ENCODE measurements at regions not wholly inside any gene's neighbourhood (a gene's known extent, or its start where the extent isn't known, plus 50 kb on each side); places are given as distances from the start of the nearest gene placed in this dataset.

GRCh38 chr16:73753931-73754330 is 542.7 kb upstream of the PSMD7 start:
- no peak overlapping the region for H3K27ac ChIP-seq (ENCODE audit: low read depth, low read length)
- no peaks in the 10 kb centered on the region for H3K4me1 ChIP-seq (ENCODE audit: control insufficient read depth, insufficient read depth, low read length)
- H3K9ac ChIP-seq (ENCODE audit: low read length): no peak overlapping the region
- H3K4me3 ChIP-seq (ENCODE audit: low read length): no peak overlapping the region
- H3K36me3 ChIP-seq (ENCODE audit: control insufficient read depth, insufficient read depth, low read length): no peaks in the 10 kb centered on the region
- H3K27me3 ChIP-seq (ENCODE audit: control insufficient read depth, insufficient read depth, low read length): no peaks in the 10 kb centered on the region

- H3K27me3 ChIP-seq (ENCODE audit: control insufficient read depth, insufficient read depth, low read length): no peaks in the 10 kb centered on the region
- no peaks in the 10 kb centered on the region for H3K4me1 ChIP-seq (ENCODE audit: control insufficient read depth, insufficient read depth, low read length)
- no peaks in the 10 kb centered on the region for H3K36me3 ChIP-seq (ENCODE audit: control insufficient read depth, insufficient read depth, low read length)
- no peak overlapping the region for H3K27ac ChIP-seq (ENCODE audit: low read depth, low read length)
- H3K4me3 ChIP-seq (ENCODE audit: low read length): no peak overlapping the region
- no peak overlapping the region for H3K9ac ChIP-seq (ENCODE audit: low read length)
Observed at GRCh38 chr16:73750639-73751038, 546.0 kb upstream of the PSMD7 start.

- H3K27me3 ChIP-seq (ENCODE audit: control insufficient read depth, insufficient read depth, low read length): no peaks in the 10 kb centered on the region
- H3K4me3 ChIP-seq (ENCODE audit: low read length): no peak overlapping the region
- H3K4me1 ChIP-seq (ENCODE audit: control insufficient read depth, insufficient read depth, low read length): no peaks in the 10 kb centered on the region
- no peak overlapping the region for H3K9ac ChIP-seq (ENCODE audit: low read length)
- H3K36me3 ChIP-seq (ENCODE audit: control insufficient read depth, insufficient read depth, low read length): no peaks in the 10 kb centered on the region
- no peak overlapping the region for H3K27ac ChIP-seq (ENCODE audit: low read depth, low read length)
Observed at GRCh38 chr16:73747328-73747727, 549.3 kb upstream of the PSMD7 start.

GRCh38 chr16:73746554-73746953 is 550.1 kb upstream of the PSMD7 start:
- H3K36me3 ChIP-seq (ENCODE audit: control insufficient read depth, insufficient read depth, low read length): no peaks in the 10 kb centered on the region
- no peak overlapping the region for H3K27ac ChIP-seq (ENCODE audit: low read depth, low read length)
- no peaks in the 10 kb centered on the region for H3K27me3 ChIP-seq (ENCODE audit: control insufficient read depth, insufficient read depth, low read length)
- no peak overlapping the region for H3K9ac ChIP-seq (ENCODE audit: low read length)
- H3K4me3 ChIP-seq (ENCODE audit: low read length): no peak overlapping the region
- H3K4me1 ChIP-seq (ENCODE audit: control insufficient read depth, insufficient read depth, low read length): no peaks in the 10 kb centered on the region

GRCh38 chr16:73743665-73744496 is 552.7 kb upstream of the PSMD7 start:
- no peak overlapping the region for H3K27ac ChIP-seq (ENCODE audit: low read depth, low read length)
- no peaks in the 10 kb centered on the region for H3K27me3 ChIP-seq (ENCODE audit: control insufficient read depth, insufficient read depth, low read length)
- H3K4me1 ChIP-seq (ENCODE audit: control insufficient read depth, insufficient read depth, low read length): no peaks in the 10 kb centered on the region

GRCh38 chr16:73739049-73739769 is 557.4 kb upstream of the PSMD7 start:
- Histone ChIP-seq H3K4me3 (ENCODE audit: low read length) (no peak overlapping the region), H3K27me3 (ENCODE audit: control insufficient read depth, insufficient read depth, low read length) (no peaks in the 10 kb centered on the region), H3K36me3 (ENCODE audit: control insufficient read depth, insufficient read depth, low read length) (no peaks in the 10 kb centered on the region), H3K27ac (ENCODE audit: low read depth, low read length) (no peak overlapping the region), H3K9ac (ENCODE audit: low read length) (no peak overlapping the region), H3K4me1 (ENCODE audit: control insufficient read depth, insufficient read depth, low read length) (no peaks in the 10 kb centered on the region)

More at GRCh38 chr16:73743665-73744496, 552.7 kb upstream of the PSMD7 start:
- Histone ChIP-seq H3K36me3 (ENCODE audit: control insufficient read depth, insufficient read depth, low read length) (no peaks in the 10 kb centered on the region), H3K4me3 (ENCODE audit: low read length) (no peak overlapping the region), H3K9ac (ENCODE audit: low read length) (no peak overlapping the region)

GRCh38 chr16:73738266-73738665 is 558.3 kb upstream of the PSMD7 start:
- H3K27me3 ChIP-seq (ENCODE audit: control insufficient read depth, insufficient read depth, low read length): no peaks in the 10 kb centered on the region
- no peak overlapping the region for H3K9ac ChIP-seq (ENCODE audit: low read length)
- no peaks in the 10 kb centered on the region for H3K4me1 ChIP-seq (ENCODE audit: control insufficient read depth, insufficient read depth, low read length)
- H3K4me3 ChIP-seq (ENCODE audit: low read length): no peak overlapping the region
- H3K27ac ChIP-seq (ENCODE audit: low read depth, low read length): no peak overlapping the region
- no peaks in the 10 kb centered on the region for H3K36me3 ChIP-seq (ENCODE audit: control insufficient read depth, insufficient read depth, low read length)

- Histone ChIP-seq H3K4me3 (ENCODE audit: low read length) (no peak overlapping the region), H3K36me3 (ENCODE audit: control insufficient read depth, insufficient read depth, low read length) (no peaks in the 10 kb centered on the region), H3K9ac (ENCODE audit: low read length) (no peak overlapping the region), H3K27ac (ENCODE audit: low read depth, low read length) (no peak overlapping the region), H3K4me1 (ENCODE audit: control insufficient read depth, insufficient read depth, low read length) (no peaks in the 10 kb centered on the region), H3K27me3 (ENCODE audit: control insufficient read depth, insufficient read depth, low read length) (no peaks in the 10 kb centered on the region)
Observed at GRCh38 chr16:73737637-73738036, 559.0 kb upstream of the PSMD7 start.

GRCh38 chr16:73735954-73736353 is 560.7 kb upstream of the PSMD7 start:
- no peak overlapping the region for H3K4me3 ChIP-seq (ENCODE audit: low read length)
- no peaks in the 10 kb centered on the region for H3K27me3 ChIP-seq (ENCODE audit: control insufficient read depth, insufficient read depth, low read length)
- H3K36me3 ChIP-seq (ENCODE audit: control insufficient read depth, insufficient read depth, low read length): no peaks in the 10 kb centered on the region
- H3K27ac ChIP-seq (ENCODE audit: low read depth, low read length): no peak overlapping the region
- no peak overlapping the region for H3K9ac ChIP-seq (ENCODE audit: low read length)
- H3K4me1 ChIP-seq (ENCODE audit: control insufficient read depth, insufficient read depth, low read length): no peaks in the 10 kb centered on the region

GRCh38 chr16:73735018-73735417 is 561.6 kb upstream of the PSMD7 start:
- Histone ChIP-seq H3K4me1 (ENCODE audit: control insufficient read depth, insufficient read depth, low read length) (no peaks in the 10 kb centered on the region), H3K9ac (ENCODE audit: low read length) (no peak overlapping the region), H3K27ac (ENCODE audit: low read depth, low read length) (no peak overlapping the region), H3K4me3 (ENCODE audit: low read length) (no peak overlapping the region), H3K27me3 (ENCODE audit: control insufficient read depth, insufficient read depth, low read length) (no peaks in the 10 kb centered on the region), H3K36me3 (ENCODE audit: control insufficient read depth, insufficient read depth, low read length) (no peaks in the 10 kb centered on the region)

GRCh38 chr16:73732681-73733080 is 563.9 kb upstream of the PSMD7 start:
- H3K4me1 ChIP-seq (ENCODE audit: control insufficient read depth, insufficient read depth, low read length): no peaks in the 10 kb centered on the region
- H3K9ac ChIP-seq (ENCODE audit: low read length): no peak overlapping the region
- no peak overlapping the region for H3K4me3 ChIP-seq (ENCODE audit: low read length)
- no peak overlapping the region for H3K27ac ChIP-seq (ENCODE audit: low read depth, low read length)
- no peaks in the 10 kb centered on the region for H3K27me3 ChIP-seq (ENCODE audit: control insufficient read depth, insufficient read depth, low read length)
- no peaks in the 10 kb centered on the region for H3K36me3 ChIP-seq (ENCODE audit: control insufficient read depth, insufficient read depth, low read length)

- Histone ChIP-seq H3K4me1 (ENCODE audit: control insufficient read depth, insufficient read depth, low read length) (no peaks in the 10 kb centered on the region), H3K9ac (ENCODE audit: low read length) (no peak overlapping the region), H3K4me3 (ENCODE audit: low read length) (no peak overlapping the region), H3K36me3 (ENCODE audit: control insufficient read depth, insufficient read depth, low read length) (no peaks in the 10 kb centered on the region), H3K27me3 (ENCODE audit: control insufficient read depth, insufficient read depth, low read length) (no peaks in the 10 kb centered on the region), H3K27ac (ENCODE audit: low read depth, low read length) (no peak overlapping the region)
Observed at GRCh38 chr16:73732143-73732542, 564.5 kb upstream of the PSMD7 start.
